ENCODE measurements at regions not wholly inside any gene's neighbourhood (a gene's known extent, or its start where the extent isn't known, plus 50 kb on each side); places are given as distances from the start of the nearest gene placed in this dataset.

DNA sequence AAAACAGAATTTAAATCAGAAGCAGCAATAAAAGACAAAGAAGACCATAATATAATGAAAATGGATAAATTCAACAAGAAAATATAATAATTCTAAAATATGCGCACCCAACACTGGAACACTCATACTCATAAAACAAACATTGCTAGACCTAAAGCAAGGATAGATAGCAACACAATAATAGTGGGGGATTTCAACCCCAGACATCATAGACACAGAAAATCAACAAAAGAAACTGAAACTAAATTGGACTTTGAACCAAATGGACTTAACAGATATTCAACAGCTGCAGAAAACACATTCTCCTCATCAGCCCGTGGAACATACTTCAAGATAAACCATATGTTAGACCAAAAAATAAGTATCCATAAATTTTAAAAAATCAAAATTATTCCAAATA, 1552.6 kb downstream of the C4orf33 start:
- Histone ChIP-seq H3K36me3 (ENCODE audit: control insufficient read depth in 2 of 2, insufficient read depth in 2 of 2, low read length in 1 of 2) (no peaks in the 10 kb centered on the region), H3K27ac (ENCODE audit: low read depth in 1 of 2, low read length in 1 of 2) (no peak overlapping the region), H3K27me3 (ENCODE audit: control insufficient read depth in 2 of 2, insufficient read depth in 1 of 2, low read length in 1 of 2) (no peaks in the 10 kb centered on the region), H3K4me1 (ENCODE audit: control insufficient read depth in 2 of 2, insufficient read depth in 2 of 2, low read length in 2 of 2) (no peaks in the 10 kb centered on the region), H3K4me3 (ENCODE audit: low read length in 2 of 2) (no peak overlapping the region), H3K9me3 (ENCODE audit: control insufficient read depth in 2 of 2, insufficient read depth in 1 of 2, low read length in 1 of 2) (peaks cover 0 to 3% of the 10 kb centered on the region in 2 donors)
- WGBS = 97% methylated on average over 2 of the region's 2 CpGs
- DNase-seq (ENCODE audit: low read depth in 6 of 9, low spot score in 9 of 9) = no peak

DNA sequence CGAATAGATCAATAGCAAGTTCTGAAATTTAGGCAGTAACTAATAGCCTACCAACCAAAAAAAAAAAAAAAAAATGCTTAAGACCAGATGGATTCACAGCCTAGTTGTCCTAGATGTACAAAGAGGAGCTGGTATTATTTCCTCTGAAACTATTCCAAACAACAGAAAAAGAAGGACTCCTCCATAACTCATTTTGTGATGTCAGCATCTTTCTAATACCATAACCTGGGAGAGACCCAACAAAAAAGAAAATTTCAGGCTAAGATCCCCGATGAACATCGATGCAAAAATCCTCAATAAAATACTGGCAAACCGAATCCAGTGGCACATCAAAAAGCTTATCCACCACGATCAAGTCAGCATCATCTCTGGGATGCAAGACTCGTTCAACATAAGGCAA, 1557.9 kb downstream of the C4orf33 start:
- Histone ChIP-seq H3K9me3 (ENCODE audit: control insufficient read depth in 2 of 2, insufficient read depth in 1 of 2, low read length in 1 of 2) (peaks cover 0 to 3% of the 10 kb centered on the region in 2 donors), H3K36me3 (ENCODE audit: control insufficient read depth in 2 of 2, insufficient read depth in 2 of 2, low read length in 1 of 2) (no peaks in the 10 kb centered on the region), H3K4me3 (ENCODE audit: low read length in 2 of 2) (no peak overlapping the region), H3K4me1 (ENCODE audit: control insufficient read depth in 2 of 2, insufficient read depth in 2 of 2, low read length in 2 of 2) (no peaks in the 10 kb centered on the region), H3K27me3 (ENCODE audit: control insufficient read depth in 2 of 2, insufficient read depth in 1 of 2, low read length in 1 of 2) (no peaks in the 10 kb centered on the region), H3K27ac (ENCODE audit: low read depth in 1 of 2, low read length in 1 of 2) (no peak overlapping the region)
- 93% methylated on average over 6 of the region's 6 CpGs for WGBS
- DNase-seq (ENCODE audit: low read depth in 6 of 9, low spot score in 9 of 9) = no peak

GRCh38 chr4:130659320-130659719, 1563.4 kb downstream of the C4orf33 start:
- Histone ChIP-seq H3K4me1 (ENCODE audit: control insufficient read depth in 2 of 2, insufficient read depth in 2 of 2, low read length in 2 of 2) (no peaks in the 10 kb centered on the region), H3K36me3 (ENCODE audit: control insufficient read depth in 2 of 2, insufficient read depth in 2 of 2, low read length in 1 of 2) (no peaks in the 10 kb centered on the region), H3K9me3 (ENCODE audit: control insufficient read depth in 2 of 2, insufficient read depth in 1 of 2, low read length in 1 of 2) (no peaks in the 10 kb centered on the region), H3K27ac (ENCODE audit: low read depth in 1 of 2, low read length in 1 of 2) (no peak overlapping the region), H3K27me3 (ENCODE audit: control insufficient read depth in 2 of 2, insufficient read depth in 1 of 2, low read length in 1 of 2) (no peaks in the 10 kb centered on the region), H3K4me3 (ENCODE audit: low read length in 2 of 2) (no peak overlapping the region)
- no peak for DNase-seq (ENCODE audit: low read depth in 6 of 9, low spot score in 9 of 9)
- WGBS = 94% methylated on average over 2 of the region's 2 CpGs

- Histone ChIP-seq H3K36me3 (ENCODE audit: control insufficient read depth in 2 of 2, insufficient read depth in 2 of 2, low read length in 1 of 2) (no peaks in the 10 kb centered on the region), H3K27me3 (ENCODE audit: control insufficient read depth in 2 of 2, insufficient read depth in 1 of 2, low read length in 1 of 2) (no peaks in the 10 kb centered on the region), H3K9me3 (ENCODE audit: control insufficient read depth in 2 of 2, insufficient read depth in 1 of 2, low read length in 1 of 2) (no peaks in the 10 kb centered on the region), H3K27ac (ENCODE audit: low read depth in 1 of 2, low read length in 1 of 2) (no peak overlapping the region), H3K4me3 (ENCODE audit: low read length in 2 of 2) (no peak overlapping the region), H3K4me1 (ENCODE audit: control insufficient read depth in 2 of 2, insufficient read depth in 2 of 2, low read length in 2 of 2) (no peaks in the 10 kb centered on the region)
- 80% methylated on average over 3 of the region's 3 CpGs for WGBS
- no peak for DNase-seq (ENCODE audit: low read depth in 6 of 9, low spot score in 9 of 9)
Observed at GRCh38 chr4:130668859-130669258, 1572.9 kb downstream of the C4orf33 start.

GRCh38 chr4:130675266-130675665, 1579.3 kb downstream of the C4orf33 start:
- DNase-seq (ENCODE audit: low read depth in 6 of 9, low spot score in 9 of 9) = no peak
- Histone ChIP-seq H3K9me3 (ENCODE audit: control insufficient read depth in 2 of 2, insufficient read depth in 1 of 2, low read length in 1 of 2) (no peaks in the 10 kb centered on the region), H3K27me3 (ENCODE audit: control insufficient read depth in 2 of 2, insufficient read depth in 1 of 2, low read length in 1 of 2) (no peaks in the 10 kb centered on the region), H3K36me3 (ENCODE audit: control insufficient read depth in 2 of 2, insufficient read depth in 2 of 2, low read length in 1 of 2) (no peaks in the 10 kb centered on the region), H3K27ac (ENCODE audit: low read depth in 1 of 2, low read length in 1 of 2) (no peak overlapping the region), H3K4me3 (ENCODE audit: low read length in 2 of 2) (no peak overlapping the region), H3K4me1 (ENCODE audit: control insufficient read depth in 2 of 2, insufficient read depth in 2 of 2, low read length in 2 of 2) (no peaks in the 10 kb centered on the region)
- 65% methylated on average over 2 of the region's 2 CpGs for WGBS

DNA sequence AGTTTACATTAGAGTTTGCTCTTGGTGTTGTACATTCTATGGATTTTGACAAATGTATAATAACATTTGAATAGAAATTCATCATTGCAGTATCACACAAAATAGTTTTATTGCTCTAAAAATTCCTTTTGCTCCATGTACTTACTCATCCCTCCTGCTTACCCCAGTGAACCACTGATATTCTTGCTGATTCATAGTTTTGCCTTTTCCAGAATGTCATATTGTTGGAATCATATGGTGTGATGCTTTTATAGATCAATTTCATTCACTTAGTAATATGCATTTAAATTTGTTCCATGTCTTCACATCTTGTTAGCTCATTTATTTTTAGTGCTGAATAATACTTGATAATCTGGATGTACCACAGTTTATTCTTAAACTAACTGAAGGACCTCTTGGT, 1593.2 kb downstream of the C4orf33 start:
- DNase-seq (ENCODE audit: low read depth in 6 of 9, low spot score in 9 of 9) = no peak

DNA sequence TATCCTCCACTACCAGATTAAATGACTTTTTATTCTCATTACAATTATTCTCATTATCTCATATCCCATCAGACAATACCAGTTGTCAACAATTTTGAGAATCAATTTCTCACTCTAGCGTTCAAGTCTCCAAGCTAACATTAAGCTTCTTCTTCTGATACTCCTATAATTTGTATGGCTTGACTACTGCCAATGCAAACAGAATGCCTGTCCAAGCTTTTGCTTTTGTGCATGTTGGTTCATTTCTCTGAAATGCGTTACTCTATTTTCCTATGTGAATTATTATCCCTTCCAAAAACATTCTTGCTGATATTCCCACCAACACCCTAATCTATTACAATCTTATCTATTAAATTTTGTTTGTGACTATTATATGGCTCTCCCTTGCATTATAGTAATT, 1602.3 kb downstream of the C4orf33 start:
- no peak for DNase-seq (ENCODE audit: low read depth in 6 of 9, low spot score in 9 of 9)
- Histone ChIP-seq H3K27me3 (ENCODE audit: control insufficient read depth in 2 of 2, insufficient read depth in 1 of 2, low read length in 1 of 2) (no peaks in the 10 kb centered on the region), H3K36me3 (ENCODE audit: control insufficient read depth in 2 of 2, insufficient read depth in 2 of 2, low read length in 1 of 2) (no peaks in the 10 kb centered on the region), H3K4me1 (ENCODE audit: control insufficient read depth in 2 of 2, insufficient read depth in 2 of 2, low read length in 2 of 2) (no peaks in the 10 kb centered on the region), H3K9me3 (ENCODE audit: control insufficient read depth in 2 of 2, insufficient read depth in 1 of 2, low read length in 1 of 2) (no peaks in the 10 kb centered on the region), H3K4me3 (ENCODE audit: low read length in 2 of 2) (no peak overlapping the region), H3K27ac (ENCODE audit: low read depth in 1 of 2, low read length in 1 of 2) (no peak overlapping the region)
- 93% methylated on average over 2 of the region's 2 CpGs for WGBS

More for the DNA sequence above, 1593.2 kb downstream of the C4orf33 start:
- Histone ChIP-seq H3K9me3 (ENCODE audit: control insufficient read depth in 2 of 2, insufficient read depth in 1 of 2, low read length in 1 of 2) (no peaks in the 10 kb centered on the region), H3K27ac (ENCODE audit: low read depth in 1 of 2, low read length in 1 of 2) (no peak overlapping the region), H3K27me3 (ENCODE audit: control insufficient read depth in 2 of 2, insufficient read depth in 1 of 2, low read length in 1 of 2) (no peaks in the 10 kb centered on the region), H3K4me3 (ENCODE audit: low read length in 2 of 2) (no peak overlapping the region), H3K36me3 (ENCODE audit: control insufficient read depth in 2 of 2, insufficient read depth in 2 of 2, low read length in 1 of 2) (no peaks in the 10 kb centered on the region), H3K4me1 (ENCODE audit: control insufficient read depth in 2 of 2, insufficient read depth in 2 of 2, low read length in 2 of 2) (no peaks in the 10 kb centered on the region)

DNA sequence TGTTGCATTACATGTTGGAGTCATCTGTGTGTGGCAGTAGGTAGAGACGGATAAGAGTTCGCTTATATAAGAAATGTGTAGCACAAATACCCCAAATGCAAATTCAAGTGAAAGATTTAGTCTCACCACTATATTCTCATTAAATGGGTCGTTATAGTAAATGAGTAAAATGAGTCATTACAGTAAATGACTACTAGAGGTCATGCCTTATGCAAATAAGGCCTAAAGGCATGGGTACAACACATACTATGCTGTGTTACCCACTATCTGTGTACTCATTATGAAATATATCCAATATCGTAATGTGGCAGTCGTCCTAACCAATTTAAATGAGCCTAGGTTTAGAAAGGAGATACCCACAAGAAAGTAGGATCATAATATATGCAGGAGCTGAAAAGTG, 1603.1 kb downstream of the C4orf33 start:
- H3K27ac ChIP-seq (ENCODE audit: low read depth in 1 of 2, low read length in 1 of 2) = no peak overlapping the region
- no peaks in the 10 kb centered on the region for H3K36me3 ChIP-seq (ENCODE audit: control insufficient read depth in 2 of 2, insufficient read depth in 2 of 2, low read length in 1 of 2)
- WGBS = 56% methylated on average over 5 of the region's 5 CpGs
- H3K9me3 ChIP-seq (ENCODE audit: control insufficient read depth in 2 of 2, insufficient read depth in 1 of 2, low read length in 1 of 2) = no peaks in the 10 kb centered on the region
- H3K4me3 ChIP-seq (ENCODE audit: low read length in 2 of 2) = no peak overlapping the region
- no peaks in the 10 kb centered on the region for H3K4me1 ChIP-seq (ENCODE audit: control insufficient read depth in 2 of 2, insufficient read depth in 2 of 2, low read length in 2 of 2)
- H3K27me3 ChIP-seq (ENCODE audit: control insufficient read depth in 2 of 2, insufficient read depth in 1 of 2, low read length in 1 of 2) = no peaks in the 10 kb centered on the region
- DNase-seq (ENCODE audit: low read depth in 6 of 9, low spot score in 9 of 9) = no peak

- Histone ChIP-seq H3K9me3 (ENCODE audit: control insufficient read depth in 2 of 2, insufficient read depth in 1 of 2, low read length in 1 of 2) (peaks cover 0 to 5% of the 10 kb centered on the region in 2 donors), H3K4me3 (ENCODE audit: low read length in 2 of 2) (no peak overlapping the region), H3K4me1 (ENCODE audit: control insufficient read depth in 2 of 2, insufficient read depth in 2 of 2, low read length in 2 of 2) (no peaks in the 10 kb centered on the region), H3K36me3 (ENCODE audit: control insufficient read depth in 2 of 2, insufficient read depth in 2 of 2, low read length in 1 of 2) (no peaks in the 10 kb centered on the region), H3K27me3 (ENCODE audit: control insufficient read depth in 2 of 2, insufficient read depth in 1 of 2, low read length in 1 of 2) (no peaks in the 10 kb centered on the region), H3K27ac (ENCODE audit: low read depth in 1 of 2, low read length in 1 of 2) (no peak overlapping the region)
- WGBS = 93% methylated on average over 8 of the region's 8 CpGs
- DNase-seq (ENCODE audit: low read depth in 6 of 9, low spot score in 9 of 9) = no peak
Observed at GRCh38 chr4:130703211-130703935, 1607.4 kb downstream of the C4orf33 start.
